UCSD-AML1 (cell line): ENCODE measurements at regions not wholly inside any gene's neighbourhood (a gene's known extent, or its start where the extent isn't known, plus 50 kb on each side); places are given as distances from the start of the nearest gene placed in this dataset.
"Not testable (repeated sequence)": the region's sequence is repeated elsewhere in the genome, so short reads cannot be mapped to it uniquely, and the experiment has no call there.

Source experiments
- DNase-seq: peaks from one replicate; lab custom pipeline; 2025; ENCODE audit not compliant: unreplicated experiment; lab: John Stamatoyannopoulos, UW

GRCh38 chr9:81370096-81370495 is 319.3 kb downstream of the TLE1 start:
- DNase-seq: no peak

DNA sequence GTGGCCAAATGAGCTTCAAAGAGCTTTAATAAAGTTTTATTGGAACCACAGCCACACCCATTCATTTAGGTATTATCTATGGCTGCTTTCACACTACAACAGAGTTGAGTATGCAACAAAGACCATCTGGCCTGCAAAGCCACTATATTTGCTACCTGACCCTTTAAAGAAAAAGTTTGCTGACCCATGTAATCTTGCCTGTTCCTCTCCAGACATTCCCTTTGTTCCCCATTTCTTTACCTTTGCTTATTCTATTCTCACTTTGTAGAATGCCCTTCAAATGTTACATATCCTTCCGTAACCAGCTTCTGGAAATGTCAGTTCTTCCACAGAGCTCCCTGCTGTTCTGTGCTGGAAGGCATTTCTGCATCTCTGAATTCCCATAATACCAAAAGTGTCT is 320.2 kb downstream of the TLE1 start:
- DNase-seq: no peak

- DNase-seq: no peak
Measured at GRCh38 chr9:81363916-81364480, 325.3 kb downstream of the TLE1 start.

- DNase-seq: no peak
Measured at GRCh38 chr9:81361296-81361695, 328.1 kb downstream of the TLE1 start.

DNA sequence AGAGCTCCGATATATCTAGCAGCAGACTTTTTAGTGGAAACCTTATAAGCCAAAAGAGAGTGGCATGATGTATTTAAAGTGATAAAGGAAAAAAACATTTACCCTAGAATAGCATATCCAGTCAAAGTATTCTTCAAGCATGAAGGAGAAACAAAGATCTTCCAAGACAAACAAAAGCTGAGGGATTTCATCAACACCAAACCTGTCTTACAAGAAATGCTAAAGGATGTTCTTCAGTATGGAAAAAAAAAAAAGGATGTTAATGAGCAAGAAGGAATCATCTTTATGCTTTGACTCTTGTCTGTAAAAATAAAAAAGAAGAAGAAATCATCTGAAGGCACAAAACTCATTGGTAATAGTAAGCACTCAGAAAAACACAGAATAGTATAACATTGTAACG is 338.2 kb downstream of the TLE1 start:
- no peak for DNase-seq

GRCh38 chr9:81344366-81344765 is 345.0 kb downstream of the TLE1 start:
- DNase-seq: no peak

DNA sequence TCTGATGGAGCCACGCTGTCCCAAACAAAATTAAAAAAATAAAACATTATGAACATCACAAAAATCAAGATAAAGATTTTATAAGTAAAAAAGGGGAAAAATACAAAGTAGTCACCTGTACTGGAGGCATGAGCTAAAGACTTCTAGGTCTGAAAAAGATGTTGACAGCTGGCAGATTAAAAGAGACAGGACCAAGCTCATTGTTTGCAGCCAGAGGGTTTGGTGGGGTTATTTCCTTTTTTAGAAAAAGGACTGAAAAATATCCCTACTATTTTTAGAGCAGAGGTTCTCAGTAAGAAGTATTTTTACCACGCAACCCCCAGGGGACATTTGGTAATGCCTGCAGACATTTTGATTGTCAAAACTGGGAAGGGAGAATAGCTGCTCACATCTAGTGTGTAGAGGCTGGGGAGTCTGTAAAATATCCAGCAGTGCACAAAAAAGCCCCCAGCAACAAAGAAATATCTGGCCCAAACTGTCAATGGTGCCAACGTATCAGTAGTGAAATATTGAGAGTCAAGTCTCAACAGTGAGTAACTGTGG is 353.4 kb downstream of the TLE1 start:
- no peak for DNase-seq

DNA sequence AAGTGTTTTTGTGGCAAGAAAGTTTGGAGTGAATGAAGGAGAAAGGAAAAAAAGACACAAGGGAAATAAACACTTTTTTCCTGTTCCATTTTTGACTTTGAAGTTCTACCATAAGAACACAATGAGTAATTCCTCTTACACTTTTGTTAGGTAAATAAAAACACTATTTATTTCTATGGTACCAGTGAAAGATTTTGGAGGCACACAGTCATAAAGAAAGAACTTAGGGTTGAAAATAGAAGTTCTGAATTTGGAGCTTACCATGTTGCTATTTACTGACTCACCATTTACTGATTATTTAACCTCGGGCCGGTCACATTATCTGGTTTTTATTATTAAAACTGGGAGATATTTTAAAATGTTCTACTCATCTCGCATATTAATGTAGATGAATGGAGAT is 367.8 kb downstream of the TLE1 start:
- DNase-seq: no peak

DNA sequence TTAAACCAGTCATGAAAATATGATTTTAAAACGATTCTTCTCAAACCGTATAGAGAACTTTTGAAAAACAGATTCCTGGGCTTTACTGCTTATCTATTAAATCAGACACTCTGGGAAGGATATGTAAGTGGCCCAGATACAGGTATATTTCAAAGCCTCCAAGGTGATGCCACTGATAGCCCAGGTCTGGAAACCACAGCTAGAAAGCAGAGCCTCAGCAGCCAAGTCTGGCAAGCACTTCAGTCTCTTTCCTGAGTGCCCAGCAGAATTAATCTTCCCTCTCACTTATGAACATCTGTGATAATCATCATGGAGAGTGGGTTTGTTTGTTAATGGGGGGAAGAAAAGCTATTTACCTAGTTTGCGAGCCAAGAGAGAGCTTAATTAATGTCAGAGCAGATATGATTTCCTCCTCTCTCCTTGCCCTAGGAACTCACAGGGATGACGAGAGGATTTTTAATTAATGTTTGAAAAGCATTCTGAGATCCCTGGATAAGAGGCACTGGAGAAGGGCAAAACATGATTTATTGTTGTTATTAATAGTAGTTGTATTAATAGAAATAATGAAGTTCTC is 368.4 kb downstream of the TLE1 start:
- no peak for DNase-seq

- DNase-seq: no peak
Measured at GRCh38 chr9:81318571-81318970, 370.8 kb downstream of the TLE1 start.

- DNase-seq: no peak
Measured at GRCh38 chr9:81317939-81318338, 371.4 kb downstream of the TLE1 start.

- DNase-seq: no peak
Measured at GRCh38 chr9:81317223-81317622, 372.1 kb downstream of the TLE1 start.

DNA sequence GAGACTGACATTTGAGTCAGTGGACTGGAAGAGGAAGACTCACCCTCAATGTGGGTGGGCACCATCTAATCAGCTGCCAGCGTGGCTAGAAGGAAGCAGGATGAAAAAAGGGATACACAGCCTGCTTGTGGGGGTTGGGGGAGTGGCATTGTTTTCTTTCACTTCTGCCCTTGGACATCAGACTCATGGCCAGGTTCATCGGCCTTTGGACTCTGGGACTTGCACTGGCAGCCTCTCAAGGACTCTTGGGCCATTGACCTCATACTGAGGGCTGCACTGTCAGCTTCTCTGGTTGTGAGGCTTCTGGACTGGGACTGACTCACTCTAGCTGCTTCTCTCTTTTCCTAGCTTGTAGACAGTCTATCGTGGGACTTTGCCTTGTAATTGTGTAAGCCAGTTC is 374.9 kb downstream of the TLE1 start:
- DNase-seq: no peak

- DNase-seq: no peak
Measured at GRCh38 chr9:81313877-81314276, 375.5 kb downstream of the TLE1 start.

GRCh38 chr9:81312346-81312745 is 377.0 kb downstream of the TLE1 start:
- no peak for DNase-seq

DNA sequence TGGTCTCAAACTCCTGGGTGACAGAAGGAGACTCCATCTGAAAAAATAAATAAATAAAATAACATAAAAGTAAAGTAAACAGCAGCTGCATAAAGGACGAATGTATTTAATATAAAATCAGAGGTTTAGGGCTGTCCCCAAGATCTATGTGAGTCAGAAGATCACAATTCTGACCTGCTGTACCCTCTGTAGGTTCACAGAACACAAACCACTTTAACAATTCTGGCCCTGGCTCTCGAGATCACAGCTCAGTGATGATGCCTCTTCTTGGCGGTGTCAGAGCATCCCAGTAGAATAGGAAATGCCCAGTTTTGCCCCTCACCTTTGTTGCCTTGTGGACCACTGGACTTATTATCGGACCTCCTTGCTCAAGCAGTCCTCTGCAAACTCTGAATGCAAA is 380.9 kb downstream of the TLE1 start:
- DNase-seq: no peak

DNA sequence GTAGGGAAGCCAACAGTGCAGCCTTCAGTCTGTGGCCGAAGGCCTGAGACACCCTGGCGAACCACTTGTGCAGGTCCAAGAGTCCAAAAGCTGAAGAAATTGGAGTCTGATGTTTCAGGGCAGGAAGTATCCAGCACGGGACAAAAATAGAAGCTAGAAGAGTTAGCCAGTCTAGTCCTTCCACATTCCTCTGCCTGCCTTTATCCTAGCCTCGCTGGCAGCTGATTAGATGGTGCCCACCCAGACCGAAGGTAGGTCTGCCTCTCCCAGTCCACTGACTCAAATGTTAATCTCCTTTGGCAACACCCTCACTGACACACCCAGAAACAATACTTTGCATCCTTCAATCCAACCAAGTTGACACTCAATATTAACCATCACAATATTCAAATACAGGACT is 381.6 kb downstream of the TLE1 start:
- not testable (repeated sequence) for DNase-seq

GRCh38 chr9:81305561-81306182 is 383.7 kb downstream of the TLE1 start:
- no peak for DNase-seq

DNA sequence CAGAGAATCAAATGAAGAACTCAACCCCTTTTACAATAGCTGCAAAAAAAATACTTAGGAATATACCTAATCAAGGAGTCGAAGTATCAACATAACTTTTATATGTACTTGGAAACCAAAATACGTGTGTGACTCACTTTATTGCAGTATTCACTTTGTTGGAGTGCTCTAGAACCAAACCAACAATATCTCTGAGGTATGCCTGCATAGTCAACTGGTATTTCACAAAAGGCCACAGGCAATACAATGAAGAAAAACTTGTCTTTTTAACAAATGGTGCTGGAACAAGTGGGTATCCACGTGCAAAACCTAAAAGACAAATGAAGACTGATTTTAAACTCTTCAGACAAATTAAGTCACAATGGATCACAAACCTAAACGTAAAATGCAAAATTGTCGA is 385.7 kb downstream of the TLE1 start:
- no peak for DNase-seq

- no peak for DNase-seq
Measured at GRCh38 chr9:81293651-81294050, 395.7 kb downstream of the TLE1 start.

DNA sequence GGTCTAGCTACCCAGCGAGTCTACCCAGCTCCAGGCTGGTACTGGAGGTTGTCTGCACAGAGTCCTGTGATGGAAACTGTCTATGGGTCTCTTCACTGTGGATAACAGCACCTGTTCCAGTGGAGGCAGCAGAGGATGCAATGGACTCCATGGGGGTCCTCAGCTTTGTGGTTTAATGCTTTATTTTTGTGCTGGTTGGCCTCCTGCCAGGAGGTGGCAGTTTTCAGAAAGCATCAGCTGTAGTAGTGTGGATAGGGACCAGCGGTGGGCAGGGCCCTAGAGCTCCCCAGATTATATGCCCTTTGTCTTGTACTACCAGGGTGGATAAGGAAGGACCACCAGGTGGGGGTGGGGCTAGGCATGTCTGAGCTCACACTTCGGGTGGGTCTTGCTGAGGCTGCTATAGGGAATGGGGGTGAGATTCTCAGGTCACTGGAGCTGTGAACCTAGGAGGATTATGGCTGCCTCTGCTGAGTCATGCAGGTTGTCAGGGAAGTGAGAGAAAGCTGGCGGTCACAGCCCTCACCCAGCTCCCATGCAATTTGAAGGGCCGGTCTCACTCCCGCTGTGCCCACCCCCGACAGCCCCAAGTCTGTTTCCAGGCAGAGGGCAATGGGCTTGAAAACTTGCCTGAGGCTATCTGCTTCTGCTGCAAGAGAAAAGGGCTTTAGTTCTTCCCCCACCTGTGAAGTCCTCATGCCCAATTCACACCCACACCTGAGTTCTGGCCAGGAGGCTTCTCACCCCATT is 397.1 kb downstream of the TLE1 start:
- no peak for DNase-seq

DNA sequence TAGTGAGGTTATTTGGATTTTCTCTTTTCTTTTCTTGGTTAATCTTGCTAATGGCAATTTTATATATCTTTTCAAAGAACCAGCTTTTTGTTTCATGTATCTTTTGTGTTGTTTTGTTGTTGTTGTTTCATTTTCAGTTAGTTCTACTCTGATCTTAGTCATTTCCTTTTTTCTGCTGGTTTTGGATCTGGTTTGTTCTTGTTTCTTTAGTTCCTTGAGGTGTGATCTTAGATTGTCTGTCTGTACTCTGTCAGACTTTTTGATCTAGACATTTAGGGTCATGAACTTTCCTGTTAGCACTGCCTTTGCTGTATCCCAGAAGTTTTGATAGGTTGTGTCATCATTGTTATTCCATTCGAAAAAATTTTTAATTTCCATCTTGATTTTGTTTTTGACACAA is 399.7 kb downstream of the TLE1 start:
- DNase-seq: no peak
